Fibroblast of the conjunctiva (primary cell): ENCODE measurements at regions not wholly inside any gene's neighbourhood (a gene's known extent, or its start where the extent isn't known, plus 50 kb on each side); places are given as distances from the start of the nearest gene placed in this dataset.
"Not testable (repeated sequence)": the region's sequence is repeated elsewhere in the genome, so short reads cannot be mapped to it uniquely, and the experiment has no call there.

ENCODE experiments used
- DNase-seq: peaks from one replicate; pipeline ENCODE4 v3.0.0-alpha.2; 2010; ENCODE audit warnings: low read depth

DNA sequence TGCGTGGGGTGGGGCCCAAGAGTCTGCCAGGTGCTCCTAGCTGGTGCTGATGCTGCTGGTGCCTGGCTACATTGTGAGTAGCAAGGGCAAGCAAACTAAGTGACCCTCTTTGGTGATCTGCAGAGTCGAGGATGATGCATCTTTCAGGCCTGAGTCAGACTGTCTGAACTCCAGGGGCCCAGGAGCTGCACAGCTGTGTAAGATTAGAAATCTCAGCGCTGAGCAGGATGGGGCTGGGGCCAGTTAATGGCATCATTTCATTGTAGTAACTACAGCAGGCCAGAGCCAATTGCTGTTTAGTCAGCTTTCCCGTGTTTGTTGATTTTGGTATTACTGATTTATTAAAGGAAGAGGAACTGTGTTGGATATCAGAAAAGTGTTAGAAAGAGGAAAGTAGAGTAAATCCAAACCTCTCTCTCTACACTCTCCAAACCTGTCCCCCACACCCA lies 365.2 kb downstream of the PAX1 start:
- DNase-seq = peak; percentile 27

DNA sequence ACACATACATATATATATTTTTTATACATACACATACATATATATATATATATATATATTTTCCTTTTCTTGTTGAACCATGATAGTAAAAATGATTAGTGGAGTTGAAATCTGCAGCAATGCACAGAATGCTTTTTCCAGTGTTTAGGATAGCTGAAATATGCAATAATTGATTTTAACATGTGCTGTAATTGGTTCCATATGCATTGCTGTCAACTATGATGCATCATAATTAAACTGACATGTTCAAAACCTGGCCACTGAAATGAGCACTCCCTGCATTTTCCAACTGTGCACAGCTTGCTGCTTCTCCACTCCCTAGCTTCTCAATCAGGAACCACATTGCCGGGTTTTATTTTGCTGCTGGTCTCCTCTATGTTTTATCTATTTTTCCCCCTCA lies 358.3 kb downstream of the PAX1 start:
- no peak for DNase-seq

DNA sequence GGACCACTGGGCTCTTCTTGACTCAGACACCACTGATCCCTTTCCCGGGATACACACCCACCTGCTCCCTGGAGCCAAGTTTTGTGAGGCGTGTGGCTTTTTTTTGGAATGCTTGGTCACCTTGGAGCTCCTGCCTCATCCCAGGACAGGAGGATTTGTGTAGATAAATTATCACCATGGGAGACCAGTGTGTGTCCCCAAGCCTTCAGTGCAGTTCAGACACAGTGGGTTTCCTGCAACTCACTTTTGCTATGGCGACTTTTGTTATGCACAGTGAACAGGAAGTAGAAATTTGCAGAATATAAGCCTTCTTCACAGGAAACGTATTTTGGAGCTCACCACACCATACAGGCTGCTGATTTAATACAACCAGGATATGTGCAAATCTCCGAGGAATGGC lies 357.4 kb downstream of the PAX1 start:
- DNase-seq = no peak

DNA sequence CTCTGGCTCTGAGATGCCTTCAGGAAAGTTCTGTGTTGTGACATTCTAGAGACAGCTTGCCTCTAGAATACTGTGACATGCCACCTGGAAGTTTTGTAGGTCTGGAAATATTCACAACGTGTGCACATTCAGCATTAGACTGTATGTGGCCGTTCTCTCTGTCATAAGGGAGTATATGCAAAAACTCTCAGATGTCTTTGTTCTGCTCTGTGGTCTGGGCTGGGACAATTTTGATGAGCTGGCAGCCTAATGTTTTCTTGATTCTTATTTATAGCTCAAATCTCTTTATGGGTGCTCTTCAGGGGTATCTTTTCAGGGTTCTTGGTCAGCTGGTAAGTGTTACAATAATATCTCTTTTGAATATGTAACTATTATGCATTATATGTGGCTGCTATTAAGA lies 355.1 kb downstream of the PAX1 start:
- no peak for DNase-seq

DNA sequence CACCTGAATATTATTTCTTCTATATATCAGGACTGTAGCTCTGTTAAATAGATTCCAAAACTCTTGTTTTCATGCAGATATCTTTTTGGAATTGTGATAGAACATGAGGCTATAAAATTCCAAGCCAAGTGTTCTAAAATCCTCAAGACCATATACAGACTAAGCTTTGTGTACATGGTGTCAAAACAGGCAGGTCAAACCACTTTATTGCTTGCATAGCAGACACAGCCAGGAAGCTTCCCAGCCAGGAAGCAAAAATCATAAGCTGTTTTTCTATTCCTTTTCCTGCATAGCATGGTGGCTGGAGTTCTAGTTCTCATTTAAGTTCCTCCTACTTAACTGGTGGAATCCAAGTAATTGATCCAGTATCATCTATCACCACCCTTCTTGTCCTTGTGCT lies 353.3 kb downstream of the PAX1 start:
- DNase-seq = no peak

DNA sequence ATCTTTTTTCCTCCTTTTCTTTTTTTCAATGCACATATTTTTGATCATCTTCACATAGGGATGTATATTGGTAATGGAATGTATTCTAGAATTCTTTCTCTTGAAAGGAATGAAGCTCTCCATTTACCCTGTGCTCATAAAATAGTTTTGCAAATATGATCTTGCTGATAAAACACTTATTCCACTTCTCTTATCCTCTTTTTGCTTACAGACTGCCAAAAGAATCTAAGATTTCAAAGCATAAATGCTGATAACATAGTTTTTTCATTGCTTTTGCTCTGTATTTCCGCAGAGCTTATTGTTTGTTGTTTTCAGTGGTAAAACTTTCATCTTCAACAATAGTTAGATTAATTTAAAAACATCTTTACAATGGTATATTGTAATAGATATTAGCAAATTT lies 350.5 kb downstream of the PAX1 start:
- DNase-seq = no peak

DNA sequence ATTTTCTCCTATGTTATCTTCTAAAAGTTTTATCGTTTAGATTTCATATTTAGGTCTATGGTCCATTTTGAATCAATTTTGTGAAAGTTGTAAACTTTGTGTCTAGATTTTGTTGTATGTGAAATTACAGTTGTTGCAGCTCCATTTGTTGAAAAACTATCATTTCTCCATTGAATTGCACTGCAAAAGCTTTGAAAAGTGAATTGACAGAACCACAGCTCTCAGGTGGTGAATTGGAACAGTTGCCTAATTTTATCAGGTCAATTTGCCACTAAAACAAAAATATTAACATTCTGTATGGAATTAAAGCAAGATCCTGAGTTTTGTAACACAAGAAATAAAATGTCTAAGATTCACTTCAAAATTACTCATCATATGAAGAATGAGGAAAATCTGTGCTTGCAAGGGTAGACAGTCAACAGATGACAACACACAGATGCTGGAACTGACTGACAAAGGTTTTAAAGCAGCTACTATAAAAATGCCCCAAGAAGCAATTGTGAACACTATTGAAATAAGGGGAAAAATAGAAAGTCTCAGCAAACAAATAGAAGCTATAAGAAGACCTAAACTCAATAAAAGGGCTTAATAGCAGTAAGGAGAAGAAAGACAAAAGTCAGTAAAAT lies 346.7 kb downstream of the PAX1 start:
- DNase-seq = no peak

DNA sequence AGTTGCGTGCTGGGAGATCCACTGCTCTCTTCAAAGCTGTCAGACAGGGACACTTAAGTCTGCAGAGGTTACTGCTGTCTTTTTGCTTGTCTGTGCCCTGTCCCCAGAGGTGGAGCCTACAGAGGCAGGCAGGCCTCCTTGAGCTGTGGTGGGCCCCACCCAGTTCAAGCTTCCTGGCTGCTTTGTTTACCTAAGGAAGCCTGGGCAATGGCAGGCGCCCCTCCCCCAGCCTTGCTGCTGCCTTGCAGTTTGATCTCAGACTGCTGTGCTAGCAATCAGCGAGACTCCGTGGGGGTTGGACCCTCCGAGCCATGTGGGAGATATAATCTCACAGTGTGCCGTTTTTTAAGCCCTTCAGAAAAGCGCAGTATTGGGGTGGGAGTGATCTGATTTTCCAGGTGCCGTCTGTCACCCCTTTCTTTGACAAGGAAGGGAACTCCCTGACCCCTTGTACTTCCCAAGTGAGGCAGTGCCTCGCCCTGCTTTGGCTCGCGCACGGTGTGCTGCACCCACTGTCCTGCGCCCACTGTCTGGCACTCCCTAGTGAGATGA lies 340.6 kb downstream of the PAX1 start:
- not testable (repeated sequence) for DNase-seq

DNA sequence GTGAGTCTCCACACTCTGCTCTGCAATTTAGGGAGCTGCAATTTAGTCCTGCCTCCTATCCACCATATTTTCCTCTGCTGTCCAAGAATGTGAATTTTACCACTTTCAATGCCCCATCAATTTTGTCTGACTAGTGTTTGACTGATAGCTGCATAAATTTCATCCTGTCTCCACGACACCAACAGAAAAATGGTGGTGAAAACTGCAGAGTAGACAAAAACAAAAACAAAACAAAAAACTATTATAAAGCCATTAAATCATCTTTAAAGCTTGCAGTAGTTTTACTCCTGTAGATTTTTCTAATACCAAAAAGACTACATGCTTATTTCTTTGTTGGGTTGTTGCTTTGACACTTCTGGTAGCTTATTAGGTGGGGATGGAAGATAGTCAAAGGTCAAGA lies 322.0 kb downstream of the PAX1 start:
- DNase-seq = no peak

DNA sequence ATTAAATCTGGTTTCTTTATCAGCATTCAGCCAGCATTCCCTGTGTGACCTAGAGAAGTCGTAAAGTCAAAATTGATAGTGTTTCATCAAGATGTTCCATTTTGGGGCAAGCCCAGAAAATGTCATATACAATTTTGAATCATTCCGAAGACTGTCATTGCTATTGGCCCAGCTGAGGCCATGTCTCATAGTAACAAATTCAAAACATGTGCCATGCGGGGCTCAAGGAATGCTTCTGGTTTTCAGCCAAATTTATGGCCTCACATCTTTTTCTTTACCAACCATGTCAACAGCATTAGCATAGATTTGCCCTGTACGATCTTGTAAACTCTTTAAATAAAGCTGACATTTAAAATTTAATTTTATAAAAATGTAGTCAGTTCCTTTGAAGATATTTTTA lies 314.7 kb downstream of the PAX1 start:
- DNase-seq = no peak

DNA sequence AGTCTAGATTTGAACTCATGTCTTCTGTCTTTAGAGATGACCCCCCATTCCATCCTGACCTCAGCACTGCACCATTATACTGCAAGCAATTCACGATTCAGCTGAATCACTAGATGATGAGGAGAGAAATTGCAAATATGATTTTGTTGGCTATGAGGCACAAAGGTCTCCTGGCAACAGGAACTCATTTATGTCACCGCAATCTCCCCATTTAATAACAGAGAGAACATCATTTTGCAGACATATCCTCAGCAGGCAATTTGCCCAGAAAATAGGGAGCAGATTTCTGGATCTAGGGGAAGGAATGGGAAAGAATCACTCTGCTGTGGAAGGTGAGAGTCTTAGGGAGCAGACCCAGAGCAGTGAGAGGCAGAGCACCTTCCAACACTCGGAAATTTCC lies 303.0 kb downstream of the PAX1 start:
- DNase-seq = no peak

DNA sequence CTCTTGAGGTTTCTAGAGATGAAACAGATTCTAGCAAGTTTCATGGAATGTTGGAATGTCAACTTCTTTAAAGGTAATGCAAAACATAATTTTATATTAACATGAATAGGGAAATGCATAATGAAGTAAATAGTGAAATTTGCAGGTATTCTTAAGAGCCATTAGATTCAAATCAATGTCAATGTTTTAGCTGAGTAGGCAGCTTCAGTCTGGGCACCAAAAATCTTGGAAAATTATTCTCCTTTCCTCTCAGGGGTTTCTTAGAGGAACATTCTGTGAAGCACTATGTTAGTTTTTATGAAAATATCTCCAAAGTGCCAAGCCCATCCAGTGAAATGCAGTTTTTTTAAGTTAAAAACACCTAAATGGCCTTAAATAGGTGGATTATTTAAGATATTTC lies 300.8 kb downstream of the PAX1 start:
- no peak for DNase-seq

DNA sequence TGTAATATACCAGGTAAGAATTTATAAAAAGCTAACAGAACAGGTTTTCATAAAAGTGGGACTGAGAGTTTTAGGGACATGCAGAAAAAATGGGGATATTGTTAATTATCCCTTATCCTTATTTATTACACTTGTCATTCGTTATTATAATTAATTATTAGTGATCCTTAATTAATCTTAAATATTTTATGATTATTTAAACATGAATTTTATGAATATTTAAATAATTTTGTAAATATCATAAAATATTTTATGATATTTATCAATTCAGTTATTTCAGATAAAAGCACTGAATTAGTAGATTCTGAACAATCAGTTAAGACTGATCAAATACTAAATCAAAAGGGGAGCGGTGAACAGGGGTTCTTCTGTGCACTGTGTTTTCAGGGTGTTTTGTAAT lies 300.1 kb downstream of the PAX1 start:
- no peak for DNase-seq

DNA sequence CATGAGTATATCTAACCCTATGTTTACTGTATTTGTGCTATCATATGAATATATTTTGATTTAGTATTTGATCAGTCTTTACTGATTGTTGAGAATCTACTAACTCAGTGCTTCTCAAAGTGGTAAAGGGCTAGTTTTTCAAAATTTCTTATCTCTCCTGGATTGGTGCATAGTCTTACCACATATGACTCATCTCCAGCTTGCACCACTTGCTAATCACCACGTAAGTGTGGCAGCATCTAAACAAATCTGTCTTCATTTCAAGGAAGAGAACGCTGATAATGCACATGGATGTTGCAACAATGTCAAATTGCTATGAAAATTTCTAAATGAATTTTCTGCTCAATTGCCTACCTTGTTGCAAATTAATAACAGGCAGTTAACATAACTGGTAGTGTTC lies 299.5 kb downstream of the PAX1 start:
- DNase-seq = no peak

DNA sequence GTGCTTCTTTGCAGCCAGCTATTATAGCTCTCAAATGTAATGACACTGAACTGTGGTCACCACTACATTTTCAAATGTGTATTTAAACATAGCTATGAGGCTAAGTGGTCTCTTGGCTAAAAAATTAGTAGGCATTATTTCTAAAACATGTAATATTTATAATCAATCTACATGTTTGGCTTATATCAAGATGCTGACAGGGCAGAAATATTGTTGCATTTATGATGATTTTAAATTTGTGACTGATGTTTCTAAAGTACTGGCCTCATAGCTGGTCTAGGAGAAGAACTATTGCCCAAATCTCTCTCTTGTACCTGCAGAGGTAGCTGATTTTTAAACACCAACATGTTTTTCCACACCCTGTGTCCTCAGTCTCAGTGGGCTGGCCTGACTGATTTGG lies 298.2 kb downstream of the PAX1 start:
- no peak for DNase-seq

DNA sequence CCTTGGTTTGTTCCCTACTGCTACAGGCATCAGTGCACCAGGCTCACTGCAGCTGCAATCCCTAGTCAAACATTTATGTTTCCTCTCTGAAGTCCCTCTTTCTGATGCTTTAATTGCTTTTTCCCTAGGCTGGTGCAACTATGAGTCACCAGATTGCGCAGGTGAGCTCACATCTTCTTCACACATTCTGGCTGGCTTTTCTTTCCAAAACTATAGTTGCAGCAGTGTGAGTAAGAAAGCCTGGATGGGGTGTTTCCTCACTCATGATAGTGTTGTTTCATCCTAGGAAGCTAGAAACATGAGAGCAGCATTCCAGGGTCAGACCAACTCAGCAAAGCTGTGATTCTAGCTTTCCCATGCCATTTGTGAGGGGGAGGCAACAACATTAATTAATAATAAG lies 296.4 kb downstream of the PAX1 start:
- no peak for DNase-seq

DNA sequence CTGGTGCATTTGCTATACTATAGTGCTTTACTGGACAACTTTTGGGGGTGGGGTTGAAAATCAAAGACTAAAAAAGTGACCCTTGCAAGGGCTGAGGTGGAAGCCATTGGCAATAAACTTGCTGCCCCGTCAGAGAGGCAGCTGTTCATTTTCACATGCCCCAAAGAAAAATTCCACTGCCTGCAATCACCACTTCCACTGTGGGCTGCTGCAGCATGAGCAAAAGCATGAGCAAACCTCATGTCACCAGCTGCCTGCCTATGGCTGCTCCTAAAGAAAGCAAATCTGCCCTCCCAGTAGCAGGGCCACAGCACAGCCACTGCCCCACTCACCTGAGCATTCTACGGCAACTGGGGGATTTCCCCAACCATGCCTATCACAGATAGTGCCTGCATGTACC lies 290.0 kb downstream of the PAX1 start:
- DNase-seq = no peak

DNA sequence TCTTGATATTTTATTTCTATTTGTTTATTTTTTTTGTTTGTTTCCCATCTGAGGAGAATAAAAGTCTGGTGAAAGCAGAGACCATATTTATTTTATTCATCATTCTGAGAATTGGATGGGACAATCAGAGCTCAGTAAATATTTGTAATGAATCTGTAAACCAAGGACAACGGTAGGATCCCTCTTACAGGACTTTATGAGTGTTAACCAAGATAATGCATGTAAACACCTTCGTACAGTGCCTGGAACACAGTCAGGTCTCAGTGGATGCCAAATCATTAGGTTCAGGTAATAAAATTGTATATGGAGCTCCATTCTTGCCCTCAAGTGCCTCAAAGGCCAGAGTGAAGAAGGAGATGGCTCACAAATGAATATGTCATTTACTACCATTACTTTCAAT lies 288.7 kb downstream of the PAX1 start:
- DNase-seq = no peak

DNA sequence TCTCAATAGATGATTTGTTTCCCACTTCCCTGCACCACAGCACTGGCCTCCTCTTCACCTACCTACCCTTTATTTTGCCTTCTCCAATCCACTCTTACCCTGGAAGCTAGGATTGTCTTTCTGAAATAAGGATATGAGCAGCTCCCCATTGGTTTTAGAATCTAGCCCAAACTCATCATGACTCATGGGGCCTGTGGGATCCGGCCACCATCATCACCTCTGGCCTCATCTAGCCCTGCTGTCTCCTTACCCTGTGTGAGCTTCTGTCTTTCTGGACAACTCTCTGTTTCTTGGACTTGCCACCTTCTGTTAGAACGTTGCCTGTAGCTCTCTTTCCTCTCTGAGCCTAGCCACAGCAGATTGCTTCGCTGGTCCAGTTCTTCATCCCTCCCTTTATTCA lies 277.1 kb downstream of the PAX1 start:
- DNase-seq = no peak

DNA sequence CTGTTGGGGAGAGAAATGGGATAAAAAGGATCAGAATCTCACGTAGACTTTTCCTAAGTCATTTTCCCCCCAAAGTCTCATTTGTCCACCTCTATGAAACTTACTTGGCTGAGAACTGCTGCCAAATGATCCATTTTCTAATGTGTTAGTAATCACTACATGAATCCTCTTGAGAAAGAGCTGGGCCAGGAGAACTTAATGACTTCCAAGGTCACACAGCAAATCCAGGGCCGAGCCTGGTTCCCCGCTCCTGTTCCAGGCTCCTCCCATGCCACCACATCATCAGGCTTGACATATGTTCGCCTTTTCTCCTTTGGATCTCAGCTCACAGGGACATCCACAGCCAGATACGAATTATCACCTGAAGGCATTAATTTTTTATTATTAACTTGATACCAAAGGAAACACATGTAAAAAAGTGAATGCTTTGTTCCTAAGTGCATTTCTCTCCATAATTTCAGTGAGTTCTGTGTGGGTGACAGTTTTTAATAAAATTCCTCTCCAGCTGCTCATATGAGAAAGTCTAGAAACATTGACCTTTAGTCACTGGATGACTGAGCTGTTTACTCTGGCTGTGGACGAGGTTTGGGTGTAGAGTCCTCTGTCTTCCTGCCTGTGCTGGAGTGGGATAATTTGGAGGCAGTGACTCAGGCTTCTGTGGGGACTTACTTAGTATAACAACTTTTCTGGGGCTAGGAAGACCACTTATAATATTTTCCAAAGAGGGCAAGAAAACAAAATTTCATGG lies 276.3 kb downstream of the PAX1 start:
- peak; percentile 17 for DNase-seq

DNA sequence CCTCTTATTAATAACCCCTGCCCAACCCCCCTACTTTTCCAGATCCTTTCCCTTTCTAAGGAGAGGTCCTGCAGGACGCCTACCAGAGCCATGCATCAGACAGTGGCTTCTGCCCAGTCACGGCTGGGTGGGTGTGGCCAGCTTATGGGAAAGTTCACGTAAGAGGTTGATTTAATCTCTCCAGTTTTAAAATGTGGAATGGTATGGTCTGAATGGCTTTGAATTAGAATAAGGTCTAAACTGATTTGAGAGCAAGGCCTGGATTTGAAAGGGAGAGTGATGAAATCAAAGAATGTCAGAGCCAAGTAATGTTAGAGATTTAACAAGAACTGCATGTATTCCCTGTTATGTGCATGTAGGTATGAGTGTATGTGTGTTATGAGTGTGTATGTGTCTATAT lies 275.7 kb downstream of the PAX1 start:
- DNase-seq = no peak

DNA sequence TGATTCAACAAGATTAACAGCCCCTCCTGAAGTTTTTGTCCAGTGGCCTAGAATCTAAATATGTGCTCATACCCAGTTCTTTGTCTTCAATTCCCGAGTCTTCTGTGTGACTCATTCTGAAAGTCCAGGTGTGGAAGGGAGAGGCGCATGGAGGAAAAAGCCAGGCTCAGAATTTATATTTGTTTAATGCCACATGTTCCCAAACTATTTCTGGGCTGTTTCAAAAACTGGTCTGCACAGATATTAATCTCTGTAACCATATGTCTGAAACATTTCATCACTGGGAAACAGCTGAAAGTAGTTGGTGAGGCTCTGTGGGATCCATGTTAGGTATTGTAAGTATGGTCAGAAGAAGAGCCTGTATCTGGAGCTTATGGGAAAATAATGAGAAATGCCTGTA lies 266.0 kb downstream of the PAX1 start:
- no peak for DNase-seq

DNA sequence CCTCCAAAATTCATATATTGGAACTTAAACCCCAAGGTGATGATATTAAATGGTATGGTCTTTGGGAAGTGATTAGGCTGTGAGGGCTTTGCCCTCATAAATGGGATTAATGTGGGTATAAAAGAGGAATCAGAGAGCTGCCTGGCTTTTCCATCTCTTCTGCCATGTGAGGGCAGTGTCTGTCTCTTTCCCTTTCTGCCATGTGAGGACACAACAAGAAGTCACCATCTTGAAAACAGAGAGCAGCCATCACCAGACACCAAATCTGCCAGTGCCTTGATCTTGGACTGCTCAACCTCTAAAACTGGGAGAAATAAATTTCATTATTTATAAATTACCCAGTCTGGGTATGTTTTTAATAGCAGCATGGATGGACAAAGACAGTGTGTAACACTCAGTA lies 263.0 kb downstream of the PAX1 start:
- no peak for DNase-seq

DNA sequence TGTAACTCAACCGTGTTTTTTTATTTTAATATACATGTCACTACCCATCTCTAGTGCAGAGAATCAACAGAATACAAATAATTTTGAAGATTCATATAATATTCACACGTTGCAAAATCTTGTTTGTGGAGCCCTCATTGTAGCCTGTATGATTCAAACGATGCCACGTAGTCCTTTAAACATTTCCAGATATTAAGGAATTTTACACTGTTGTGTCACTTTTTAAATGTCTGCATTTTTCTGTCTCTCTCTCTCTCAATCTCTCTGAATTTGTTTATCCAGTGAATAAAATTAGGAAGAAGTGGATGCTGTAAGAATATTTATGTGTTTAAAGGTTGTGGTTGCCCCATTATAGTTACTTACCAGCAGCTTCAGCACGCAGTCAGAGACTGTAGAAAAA lies 262.0 kb downstream of the PAX1 start:
- no peak for DNase-seq
